Sigmoid colon (tissue), 4 donors: ENCODE measurements at regions not wholly inside any gene's neighbourhood (a gene's known extent, or its start where the extent isn't known, plus 50 kb on each side); places are given as distances from the start of the nearest gene placed in this dataset.

ENCODE experiments used
- CTCF ChIP-seq, 4 experiments: fragments of 450-650 bp in 3 of 4; fragments of 200-600 bp in 1 of 4; IDR thresholded peaks; one replicate each; pipeline ENCODE4 v1.5.1; 2016 to 2019; ENCODE audit warnings: antibody characterized with exemption in 4 of 4, mild to moderate bottlenecking in 3 of 4, moderate library complexity in 2 of 4
- EP300 ChIP-seq, 4 donors: sonication (generic); formaldehyde crosslinking; IDR thresholded peaks; one replicate each; pipeline ENCODE4 v1.6.1; 2017; ENCODE audit warnings: antibody characterized with exemption in 4 of 4
- POLR2A ChIP-seq, 2 donors: fragments of 450-650 bp; IDR thresholded peaks; one replicate each; pipeline ENCODE4 v1.6.1; 2016; ENCODE audit warnings: antibody characterized with exemption in 2 of 2, mild to moderate bottlenecking in 2 of 2, moderate library complexity in 2 of 2
- POLR2AphosphoS5 ChIP-seq, 4 donors: sonication (generic); formaldehyde crosslinking; IDR thresholded peaks; one replicate each; pipeline ENCODE4 v1.6.1; 2017; ENCODE audit warnings: antibody characterized with exemption in 4 of 4

GRCh38 chr17:15121426-15121825 is 143.7 kb downstream of the PMP22 start:
- TF ChIP-seq CTCF (IDR thresholded peaks at IDR 0.05): no peak
- TF ChIP-seq EP300 (IDR thresholded peaks at IDR 0.05): no peak
- TF ChIP-seq POLR2AphosphoS5 (IDR thresholded peaks at IDR 0.05): no peak
- TF ChIP-seq POLR2A (IDR thresholded peaks at IDR 0.05): no peak
